ENCODE measurements at regions not wholly inside any gene's neighbourhood (a gene's known extent, or its start where the extent isn't known, plus 50 kb on each side); places are given as distances from the start of the nearest gene placed in this dataset.

DNA sequence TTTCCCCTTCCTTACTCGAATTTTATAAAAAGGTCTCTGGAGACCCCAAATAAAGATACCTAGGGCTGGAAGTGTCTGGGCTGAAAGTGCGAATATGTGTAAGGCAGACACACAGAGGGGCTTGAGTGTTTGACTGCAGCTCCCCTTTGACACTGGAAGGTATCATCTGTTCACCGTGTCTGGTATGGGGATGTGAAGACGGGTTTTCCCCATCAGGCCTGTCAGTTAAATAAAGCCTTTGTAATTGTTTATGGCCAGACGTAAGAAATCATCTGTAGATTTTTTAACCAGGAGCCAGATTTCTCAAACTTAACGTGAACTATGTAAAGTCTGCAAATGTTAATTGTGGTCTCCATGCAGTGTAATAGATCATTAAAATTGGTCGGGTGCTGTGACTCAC is 1173.4 kb downstream of the AMY1C start:
- no peak overlapping the region for H3K4me3 ChIP-seq
- no peak overlapping the region for H3K27ac ChIP-seq
- ATAC-seq (ENCODE audit: low FRiP score in 2 of 2) (no peak), DNase-seq (no peak)
- WGBS, 2 donors = 81% methylated on average over 7 of the region's 7 CpGs
- H3K36me3 ChIP-seq = no peaks in the 10 kb centered on the region
- no peaks in the 10 kb centered on the region for H3K9me3 ChIP-seq
- no peaks in the 10 kb centered on the region for H3K4me1 ChIP-seq
- no peaks in the 10 kb centered on the region for H3K27me3 ChIP-seq
- TF ChIP-seq, protein P1, sequence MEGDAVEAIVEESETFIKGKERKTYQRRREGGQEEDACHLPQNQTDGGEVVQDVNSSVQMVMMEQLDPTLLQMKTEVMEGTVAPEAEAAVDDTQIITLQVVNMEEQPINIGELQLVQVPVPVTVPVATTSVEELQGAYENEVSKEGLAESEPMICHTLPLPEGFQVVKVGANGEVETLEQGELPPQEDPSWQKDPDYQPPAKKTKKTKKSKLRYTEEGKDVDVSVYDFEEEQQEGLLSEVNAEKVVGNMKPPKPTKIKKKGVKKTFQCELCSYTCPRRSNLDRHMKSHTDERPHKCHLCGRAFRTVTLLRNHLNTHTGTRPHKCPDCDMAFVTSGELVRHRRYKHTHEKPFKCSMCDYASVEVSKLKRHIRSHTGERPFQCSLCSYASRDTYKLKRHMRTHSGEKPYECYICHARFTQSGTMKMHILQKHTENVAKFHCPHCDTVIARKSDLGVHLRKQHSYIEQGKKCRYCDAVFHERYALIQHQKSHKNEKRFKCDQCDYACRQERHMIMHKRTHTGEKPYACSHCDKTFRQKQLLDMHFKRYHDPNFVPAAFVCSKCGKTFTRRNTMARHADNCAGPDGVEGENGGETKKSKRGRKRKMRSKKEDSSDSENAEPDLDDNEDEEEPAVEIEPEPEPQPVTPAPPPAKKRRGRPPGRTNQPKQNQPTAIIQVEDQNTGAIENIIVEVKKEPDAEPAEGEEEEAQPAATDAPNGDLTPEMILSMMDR (IDR thresholded peaks at IDR 0.05) = no peak
- TF ChIP-seq EP300 (IDR thresholded peaks at IDR 0.05) = no peak
- TF ChIP-seq POLR2AphosphoS5 (IDR thresholded peaks at IDR 0.05) = no peak
- TF ChIP-seq POLR2A (IDR thresholded peaks at IDR 0.05) = no peak

GRCh38 chr1:104929280-104929679 is 1179.6 kb downstream of the AMY1C start:
- no peaks in the 10 kb centered on the region for H3K27me3 ChIP-seq
- 42 to 92% methylated on average over 1 of the region's 1 CpG for WGBS, 2 donors
- no peak overlapping the region for H3K27ac ChIP-seq
- H3K4me1 ChIP-seq = no peaks in the 10 kb centered on the region
- ATAC-seq (ENCODE audit: low FRiP score in 2 of 2) = no peak
- no peaks in the 10 kb centered on the region for H3K36me3 ChIP-seq
- DNase-seq = no peak
- TF ChIP-seq, protein P1 (IDR thresholded peaks at IDR 0.05) = no peak
- TF ChIP-seq POLR2AphosphoS5 (IDR thresholded peaks at IDR 0.05) = no peak
- TF ChIP-seq EP300 (IDR thresholded peaks at IDR 0.05) = no peak
- TF ChIP-seq POLR2A (IDR thresholded peaks at IDR 0.05) = no peak
- no peak overlapping the region for H3K4me3 ChIP-seq
- H3K9me3 ChIP-seq = peaks cover 0 to 11% (median 0%) of the 10 kb centered on the region in 4 donors

DNA sequence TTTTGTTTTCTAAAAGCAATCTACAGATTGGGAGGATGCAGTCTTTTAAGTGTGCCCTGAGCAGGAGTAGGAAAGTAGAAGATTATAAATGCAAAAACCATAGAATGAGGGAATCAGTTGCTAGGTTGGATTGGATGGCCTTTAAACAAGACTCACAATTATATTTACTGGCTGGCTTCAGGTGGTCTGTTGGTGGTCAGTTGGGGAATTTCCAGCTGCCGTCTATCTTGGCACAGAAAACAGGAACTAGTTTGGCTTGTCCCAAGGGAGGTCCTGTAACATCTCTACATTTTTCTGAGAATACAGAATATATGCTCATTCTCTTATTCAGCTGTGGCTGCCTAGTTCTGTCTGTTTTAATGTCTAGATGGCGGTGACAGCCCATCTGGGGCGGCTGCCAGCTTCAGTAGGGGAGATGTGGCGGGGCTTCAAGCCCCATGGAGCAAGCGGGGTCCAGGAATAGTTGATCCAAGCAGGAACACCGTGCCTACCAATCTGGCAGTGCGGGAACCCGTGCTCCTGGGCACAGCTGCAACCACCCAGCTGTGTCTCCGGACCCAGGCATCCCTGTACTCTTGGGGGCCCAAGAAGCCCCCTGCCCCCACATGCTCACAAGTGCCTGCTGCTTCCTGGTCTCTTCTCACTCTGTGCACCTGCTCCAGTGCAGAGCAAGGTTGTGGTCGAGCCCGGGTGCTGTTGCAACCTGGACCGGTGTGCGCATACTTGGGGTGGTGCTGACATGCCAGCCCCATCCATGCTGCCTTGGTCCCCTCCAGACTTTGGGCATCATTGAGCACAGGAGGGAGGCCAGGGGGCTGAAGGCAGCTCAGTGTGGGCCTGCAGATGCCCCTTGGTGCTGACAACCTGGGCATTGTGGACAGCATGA is 1182.6 kb downstream of the AMY1C start:
- TF ChIP-seq, protein P1 (IDR thresholded peaks at IDR 0.05) = no peak
- TF ChIP-seq EP300 (IDR thresholded peaks at IDR 0.05) (no peak), POLR2A (IDR thresholded peaks at IDR 0.05) (no peak), POLR2AphosphoS5 (IDR thresholded peaks at IDR 0.05) (no peak)
- Histone ChIP-seq H3K27me3 (no peaks in the 10 kb centered on the region), H3K36me3 (no peaks in the 10 kb centered on the region), H3K9me3 (peaks cover 0 to 11% (median 0%) of the 10 kb centered on the region in 4 donors), H3K4me1 (no peaks in the 10 kb centered on the region), H3K27ac (no peak overlapping the region), H3K4me3 (no peak overlapping the region)
- peak in 1 of 2 donors; percentile 50 for DNase-seq
- peak; percentile 19 to 59 for ATAC-seq (ENCODE audit: low FRiP score in 2 of 2)
- WGBS, 2 donors = 74 to 90% methylated on average over 10 to 11 of the region's 13 CpGs

GRCh38 chr1:104932949-104933679 is 1183.4 kb downstream of the AMY1C start:
- Histone ChIP-seq H3K27ac (no peak overlapping the region), H3K4me1 (no peaks in the 10 kb centered on the region), H3K36me3 (no peaks in the 10 kb centered on the region), H3K4me3 (no peak overlapping the region), H3K9me3 (peaks cover 0 to 11% (median 0%) of the 10 kb centered on the region in 4 donors), H3K27me3 (no peaks in the 10 kb centered on the region)
- peak in 1 of 2 donors; percentile 17 for DNase-seq
- 85 to 88% methylated on average over 9 to 13 of the region's 14 CpGs for WGBS, 2 donors
- peak in 1 of 2 donors; percentile 22 for ATAC-seq (ENCODE audit: low FRiP score in 2 of 2)
- TF ChIP-seq, protein P1 (IDR thresholded peaks at IDR 0.05) = no peak
- TF ChIP-seq POLR2A (IDR thresholded peaks at IDR 0.05) (no peak), EP300 (IDR thresholded peaks at IDR 0.05) (no peak), POLR2AphosphoS5 (IDR thresholded peaks at IDR 0.05) (no peak)
